Heart left ventricle (tissue), 13 donors: ENCODE measurements at regions not wholly inside any gene's neighbourhood (a gene's known extent, or its start where the extent isn't known, plus 50 kb on each side); places are given as distances from the start of the nearest gene placed in this dataset.

ENCODE experiments used
- POLR2A ChIP-seq, 2 donors: fragments of 450-650 bp; IDR thresholded peaks; one replicate each; pipeline ENCODE4 v1.6.1; 2017; ENCODE audit warnings: antibody characterized with exemption in 2 of 2, mild to moderate bottlenecking in 2 of 2, moderate library complexity in 2 of 2
- TF ChIP-seq, protein P1 (sequence below), 12 donors: fragments of 200-600 bp; sonication (generic) in 4 of 12; IDR thresholded peaks; one replicate each; pipeline versions ENCODE4 v1.5.0 to v1.8.0; 2018 to 2022; ENCODE audit warnings: antibody characterized with exemption in 12 of 12, mild to moderate bottlenecking in 5 of 12
- donor health status: ischemic (EF 13 %, LVEDD 7.1; RV severe dilation, severe dysfunction).
- donor health status: DM: no; HTN: yes; CAD: no.
- donor health status: DM: no; HTN: no; CAD: no.
- donor health status: ischemic (EF 25% LVEDD 6.9; RV normal size, moderate dysfunction).
- donor health status: ischemic (EF 25% LVEDD 5.7; RV mildly dilated, moderate dysfunction).
- donor health status: ischemic (EF 35%, LVEDD 5.7; RV mildly dilated, moderate dysfunction).
- donor health status: nonischemic (EF 11% LVEDD 7.7; RV severe dilation, severe dysfunction).
- donor health status: DM: yes; HTN: yes; CAD: no.
- donor health status: PGD.
- donor health status: ischemic (EF 29% LVEDD 5.4; RV normal size, mild dysfunction).
- donor health status: nonischemic (EF 23%, LVEDD 6.1; RV moderate dilation, normal function).

DNA sequence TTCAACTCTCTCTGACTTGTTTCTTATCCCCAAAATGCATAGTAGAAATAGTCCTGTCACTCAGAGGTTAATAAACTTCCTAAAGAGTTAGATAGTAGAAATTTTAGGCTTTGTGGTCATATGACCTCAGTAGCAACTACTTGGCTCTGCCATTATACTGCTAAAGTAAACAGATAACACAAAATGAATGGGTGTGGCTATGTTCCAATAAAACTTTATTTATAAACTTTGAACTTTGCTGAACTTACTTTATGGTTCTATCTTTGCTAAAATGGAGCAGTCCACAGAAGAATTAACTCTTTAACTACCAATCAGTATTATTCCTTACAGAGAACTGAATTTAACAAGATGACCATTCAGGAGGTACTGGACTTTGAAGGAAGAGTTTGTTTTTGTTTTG lies 393.6 kb upstream of the CDIN1 start:
- TF ChIP-seq, protein P1, sequence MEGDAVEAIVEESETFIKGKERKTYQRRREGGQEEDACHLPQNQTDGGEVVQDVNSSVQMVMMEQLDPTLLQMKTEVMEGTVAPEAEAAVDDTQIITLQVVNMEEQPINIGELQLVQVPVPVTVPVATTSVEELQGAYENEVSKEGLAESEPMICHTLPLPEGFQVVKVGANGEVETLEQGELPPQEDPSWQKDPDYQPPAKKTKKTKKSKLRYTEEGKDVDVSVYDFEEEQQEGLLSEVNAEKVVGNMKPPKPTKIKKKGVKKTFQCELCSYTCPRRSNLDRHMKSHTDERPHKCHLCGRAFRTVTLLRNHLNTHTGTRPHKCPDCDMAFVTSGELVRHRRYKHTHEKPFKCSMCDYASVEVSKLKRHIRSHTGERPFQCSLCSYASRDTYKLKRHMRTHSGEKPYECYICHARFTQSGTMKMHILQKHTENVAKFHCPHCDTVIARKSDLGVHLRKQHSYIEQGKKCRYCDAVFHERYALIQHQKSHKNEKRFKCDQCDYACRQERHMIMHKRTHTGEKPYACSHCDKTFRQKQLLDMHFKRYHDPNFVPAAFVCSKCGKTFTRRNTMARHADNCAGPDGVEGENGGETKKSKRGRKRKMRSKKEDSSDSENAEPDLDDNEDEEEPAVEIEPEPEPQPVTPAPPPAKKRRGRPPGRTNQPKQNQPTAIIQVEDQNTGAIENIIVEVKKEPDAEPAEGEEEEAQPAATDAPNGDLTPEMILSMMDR (IDR thresholded peaks at IDR 0.05) = no peak
- no peak for TF ChIP-seq POLR2A (IDR thresholded peaks at IDR 0.05)
